ENCODE measurements at regions not wholly inside any gene's neighbourhood (a gene's known extent, or its start where the extent isn't known, plus 50 kb on each side); places are given as distances from the start of the nearest gene placed in this dataset.
"Not testable (repeated sequence)": the region's sequence is repeated elsewhere in the genome, so short reads cannot be mapped to it uniquely, and the experiment has no call there.

DNA sequence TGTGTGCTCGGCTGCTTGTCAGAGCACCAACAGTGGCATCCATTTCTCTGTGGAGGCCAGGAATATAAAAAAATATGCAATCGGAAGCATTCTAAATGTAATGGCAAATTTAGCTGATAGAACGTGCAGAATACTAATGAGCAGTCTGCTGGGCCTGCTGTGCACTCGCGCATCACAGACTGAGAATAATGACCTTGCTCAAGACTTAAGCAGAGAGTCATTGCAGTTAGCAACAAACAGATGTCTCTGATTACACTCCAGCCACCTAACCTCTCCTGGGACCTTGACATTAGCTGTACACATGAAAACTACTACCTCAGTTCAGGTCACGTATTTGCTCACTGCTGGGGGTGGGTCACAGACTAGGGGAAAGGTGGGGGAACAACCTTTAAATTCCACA is 269.2 kb upstream of the DAAM1 start:
- no peak for TF ChIP-seq CTCF (IDR thresholded peaks at IDR 0.05)
- TF ChIP-seq POLR2A (IDR thresholded peaks at IDR 0.05) = no peak
- Histone ChIP-seq H3K27me3 (no peaks in the 10 kb centered on the region), H3K36me3 (no peaks in the 10 kb centered on the region), H3K9me3 (no peaks in the 10 kb centered on the region), H3K4me3 (no peak overlapping the region), H3K4me1 (no peaks in the 10 kb centered on the region), H3K27ac (no peak overlapping the region)
- intact Hi-C loops (cut with DNase I) = no loop called here
- 78 to 85% methylated on average over 6 of the region's 6 CpGs for WGBS, 2 donors
- no peak for DNase-seq

GRCh38 chr14:58920230-58920629 is 268.2 kb upstream of the DAAM1 start:
- Histone ChIP-seq H3K4me3 (no peak overlapping the region), H3K9me3 (no peaks in the 10 kb centered on the region), H3K36me3 (no peaks in the 10 kb centered on the region), H3K27ac (no peak overlapping the region), H3K4me1 (no peaks in the 10 kb centered on the region), H3K27me3 (no peaks in the 10 kb centered on the region)
- no peak for TF ChIP-seq CTCF (IDR thresholded peaks at IDR 0.05)
- TF ChIP-seq POLR2A (IDR thresholded peaks at IDR 0.05) = no peak
- DNase-seq = no peak
- intact Hi-C loops (cut with DNase I) = no loop called here
- 42 to 67% methylated on average over 3 of the region's 3 CpGs for WGBS, 2 donors

DNA sequence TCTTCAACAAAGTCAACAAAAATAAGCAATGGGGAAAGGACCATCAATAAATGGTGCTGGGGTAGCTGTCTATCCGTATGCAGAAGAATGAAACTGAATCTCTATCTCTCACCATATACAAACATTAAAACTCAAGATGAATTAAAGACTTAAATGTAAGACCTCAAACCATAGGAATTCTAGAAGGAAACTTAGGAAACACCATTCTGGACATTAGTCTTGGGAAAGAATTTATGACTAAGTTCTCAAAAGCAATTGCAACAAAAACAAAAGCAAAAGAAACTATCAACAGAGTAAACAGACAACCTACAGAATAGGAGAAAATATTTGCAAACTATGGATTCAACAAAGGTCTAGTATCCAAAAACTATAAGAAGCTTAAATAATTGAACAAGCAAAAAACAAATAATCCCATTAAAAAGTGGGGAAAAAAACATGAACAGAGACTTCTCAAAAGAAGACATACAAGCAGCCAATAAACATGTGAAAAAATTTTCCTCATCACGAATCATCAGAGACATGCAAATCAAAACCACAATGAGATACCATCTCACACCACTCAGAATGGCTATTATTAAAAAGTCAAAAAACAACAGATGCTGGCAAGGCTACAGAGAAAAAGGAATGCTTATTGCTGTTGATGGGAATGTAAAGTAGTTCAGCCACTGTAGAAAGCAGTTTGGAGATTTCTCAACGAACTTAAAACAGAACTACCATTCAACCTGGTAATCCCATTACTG is 266.1 kb upstream of the DAAM1 start:
- H3K9me3 ChIP-seq; H3K36me3 ChIP-seq; H3K4me1 ChIP-seq; H3K27ac ChIP-seq; H3K27me3 ChIP-seq; H3K4me3 ChIP-seq; DNase-seq; intact Hi-C loops (cut with DNase I): not testable (repeated sequence)
- 62 to 66% methylated on average over 3 of the region's 3 CpGs for WGBS, 2 donors

DNA sequence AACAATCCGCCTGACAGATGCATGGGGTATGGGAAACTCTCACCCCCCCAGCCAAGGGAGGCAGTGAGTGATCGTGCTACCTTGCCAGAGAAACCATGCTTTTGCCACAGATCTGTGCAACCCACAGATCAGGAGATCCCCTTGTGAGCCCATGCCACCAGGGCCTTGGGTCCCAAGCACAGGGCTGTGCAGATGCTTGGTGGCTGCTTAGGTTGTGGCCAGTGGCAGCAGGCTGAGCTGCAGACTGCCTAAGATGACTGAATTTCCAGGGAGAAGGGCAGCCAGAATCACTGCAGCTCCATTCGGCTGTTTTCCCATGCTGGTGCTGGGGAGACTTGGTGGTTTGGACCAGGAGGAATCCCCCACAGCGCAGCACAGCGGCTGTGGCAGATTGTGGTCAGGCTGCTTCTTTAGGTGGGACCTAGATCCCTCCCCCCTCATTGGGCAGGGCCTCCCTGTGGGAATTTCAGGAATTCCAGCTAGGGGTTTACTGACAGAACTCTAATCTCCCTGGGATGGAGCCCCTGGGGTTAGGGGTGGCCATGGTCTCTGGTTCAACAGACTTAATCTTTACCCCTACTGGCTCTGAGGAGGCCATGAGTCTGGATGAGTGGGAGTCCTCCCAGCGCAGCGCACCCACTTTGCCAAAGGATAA is 264.6 kb upstream of the DAAM1 start:
- DNase-seq = no peak
- Histone ChIP-seq H3K36me3 (no peaks in the 10 kb centered on the region), H3K4me3 (no peak overlapping the region), H3K27ac (no peak overlapping the region), H3K4me1 (no peaks in the 10 kb centered on the region), H3K9me3 (no peaks in the 10 kb centered on the region), H3K27me3 (no peaks in the 10 kb centered on the region)
- TF ChIP-seq CTCF (IDR thresholded peaks at IDR 0.05) = no peak
- no peak for TF ChIP-seq POLR2A (IDR thresholded peaks at IDR 0.05)
- intact Hi-C loops (cut with DNase I) = no loop called here
- WGBS, 2 donors = 67% methylated on average over 2 of the region's 7 CpGs; no CpG with 5 or more reads in 1 of the 2 donors

GRCh38 chr14:58941629-58942028 is 246.8 kb upstream of the DAAM1 start:
- WGBS, 2 donors = 18 to 23% methylated on average over 2 of the region's 2 CpGs
- H3K27me3 ChIP-seq = no peaks in the 10 kb centered on the region
- no peak overlapping the region for H3K4me3 ChIP-seq
- H3K36me3 ChIP-seq = no peaks in the 10 kb centered on the region
- no peaks in the 10 kb centered on the region for H3K9me3 ChIP-seq
- H3K27ac ChIP-seq = no peak overlapping the region
- no peak for DNase-seq
- intact Hi-C loops (cut with DNase I) = no loop called here
- no peak for TF ChIP-seq CTCF (IDR thresholded peaks at IDR 0.05)
- TF ChIP-seq POLR2A (IDR thresholded peaks at IDR 0.05) = no peak
- H3K4me1 ChIP-seq = no peaks in the 10 kb centered on the region
